RWPE2 (cell line): ENCODE measurements at regions not wholly inside any gene's neighbourhood (a gene's known extent, or its start where the extent isn't known, plus 50 kb on each side); places are given as distances from the start of the nearest gene placed in this dataset.

ENCODE experiments used
- ATAC-seq: fragments of 200-7000 bp; cut with Tn5 transposase; 3 replicates; pipeline ENCODE4 v1.9.1; 2021; ENCODE audit warnings: low read depth
- DNase-seq: peaks from one replicate; pipeline ENCODE4 v3.0.0-alpha.2; 2020; ENCODE audit warnings: low spot score
- H3K27ac ChIP-seq: fragments of 450-650 bp; 2 replicates; pipeline ENCODE4 v1.5.1; 2017; ENCODE audit warnings: mild to moderate bottlenecking; ENCODE audit not compliant: poor library complexity, severe bottlenecking
- H3K27me3 ChIP-seq: fragments of 250-450 bp; sonication (Bioruptor Pico); 2 replicates; pipeline ENCODE4 v1.5.1; 2021; ENCODE audit warnings: mild to moderate bottlenecking, moderate library complexity; ENCODE audit not compliant: insufficient read depth, poor library complexity, severe bottlenecking
- H3K36me3 ChIP-seq: fragments of 250-450 bp; sonication (Bioruptor Pico); 2 replicates; pipeline ENCODE4 v1.5.1; 2020; ENCODE audit warnings: low read depth, mild to moderate bottlenecking, moderate library complexity
- H3K4me1 ChIP-seq: fragments of 250-450 bp; sonication (Bioruptor Pico); 2 replicates; pipeline ENCODE4 v1.5.1; 2021; ENCODE audit warnings: mild to moderate bottlenecking, moderate library complexity; ENCODE audit not compliant: insufficient read depth, poor library complexity, severe bottlenecking
- H3K4me3 ChIP-seq: fragments of 250-450 bp; sonication (Bioruptor Pico); 2 replicates; pipeline ENCODE4 v1.5.1; 2021; ENCODE audit warnings: mild to moderate bottlenecking, moderate library complexity; ENCODE audit not compliant: severe bottlenecking
- H3K9me3 ChIP-seq: fragments of 250-450 bp; sonication (Bioruptor Pico); 2 replicates; pipeline ENCODE4 v1.5.1; 2021; ENCODE audit warnings: mild to moderate bottlenecking, moderate library complexity; ENCODE audit not compliant: severe bottlenecking
- CTCF ChIP-seq: fragments of 450-650 bp; IDR thresholded peaks from one replicate; pipeline ENCODE4 v1.5.1; 2017; ENCODE audit warnings: mild to moderate bottlenecking, moderate library complexity; ENCODE audit not compliant: poor library complexity, severe bottlenecking

- ATAC-seq (no peak), DNase-seq (no peak)
- Histone ChIP-seq H3K9me3 (no peaks in the 10 kb centered on the region), H3K27me3 (no peaks in the 10 kb centered on the region), H3K36me3 (no peaks in the 10 kb centered on the region), H3K4me3 (no peak overlapping the region), H3K4me1 (no peaks in the 10 kb centered on the region), H3K27ac (no peak overlapping the region)
- TF ChIP-seq CTCF = no peak
Measured at GRCh38 chr5:107271682-107272350, 398.9 kb downstream of the EFNA5 start.

GRCh38 chr5:107270561-107270960 is 400.2 kb downstream of the EFNA5 start:
- no peaks in the 10 kb centered on the region for H3K36me3 ChIP-seq
- H3K4me3 ChIP-seq = no peak overlapping the region
- TF ChIP-seq CTCF = no peak
- no peak overlapping the region for H3K27ac ChIP-seq
- no peaks in the 10 kb centered on the region for H3K27me3 ChIP-seq
- H3K4me1 ChIP-seq = no peaks in the 10 kb centered on the region
- ATAC-seq (no peak), DNase-seq (no peak)
- no peaks in the 10 kb centered on the region for H3K9me3 ChIP-seq

GRCh38 chr5:107269678-107270077 is 401.1 kb downstream of the EFNA5 start:
- Histone ChIP-seq H3K36me3 (no peaks in the 10 kb centered on the region), H3K27me3 (no peaks in the 10 kb centered on the region), H3K4me3 (no peak overlapping the region), H3K4me1 (no peaks in the 10 kb centered on the region), H3K27ac (no peak overlapping the region), H3K9me3 (no peaks in the 10 kb centered on the region)
- DNase-seq = no peak
- ATAC-seq = no peak
- no peak for TF ChIP-seq CTCF

- Histone ChIP-seq H3K36me3 (no peaks in the 10 kb centered on the region), H3K4me3 (no peak overlapping the region), H3K27ac (no peak overlapping the region), H3K27me3 (no peaks in the 10 kb centered on the region), H3K9me3 (no peaks in the 10 kb centered on the region), H3K4me1 (no peaks in the 10 kb centered on the region)
- no peak for ATAC-seq
- TF ChIP-seq CTCF = no peak
- DNase-seq = no peak
Measured at GRCh38 chr5:107269256-107269655, 401.5 kb downstream of the EFNA5 start.

GRCh38 chr5:107268241-107268640 is 402.5 kb downstream of the EFNA5 start:
- H3K4me1 ChIP-seq = no peaks in the 10 kb centered on the region
- H3K9me3 ChIP-seq = no peaks in the 10 kb centered on the region
- H3K27ac ChIP-seq = no peak overlapping the region
- DNase-seq (no peak), ATAC-seq (peak; percentile 50; the same call in 1 of the 3 replicates)
- TF ChIP-seq CTCF = no peak
- H3K36me3 ChIP-seq = no peaks in the 10 kb centered on the region
- no peaks in the 10 kb centered on the region for H3K27me3 ChIP-seq
- H3K4me3 ChIP-seq = no peak overlapping the region
